ENCODE measurements at regions not wholly inside any gene's neighbourhood (a gene's known extent, or its start where the extent isn't known, plus 50 kb on each side); places are given as distances from the start of the nearest gene placed in this dataset.

DNA sequence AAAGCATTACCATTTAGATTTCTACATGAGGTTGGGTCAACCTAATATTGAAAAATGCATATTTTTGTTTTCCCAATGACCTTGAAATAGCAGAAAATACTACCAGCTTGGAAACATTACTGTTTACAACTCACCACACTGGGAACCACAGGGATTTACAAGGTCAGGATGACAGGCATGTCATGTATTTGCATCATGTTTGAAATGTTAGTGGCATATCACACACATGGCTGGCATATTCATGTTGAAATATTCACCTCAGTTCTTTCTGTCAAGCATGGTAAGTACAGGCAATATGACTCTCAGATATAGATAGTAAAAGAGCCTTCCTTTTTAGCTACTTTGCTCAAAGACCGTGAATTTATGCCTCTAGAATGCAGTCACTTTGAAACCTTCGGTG is 593.5 kb downstream of the NOVA1 start:
- no peak for TF ChIP-seq CTCF (IDR thresholded peaks at IDR 0.05; ENCODE audit: insufficient read depth, low read length, poor library complexity, severe bottlenecking)

DNA sequence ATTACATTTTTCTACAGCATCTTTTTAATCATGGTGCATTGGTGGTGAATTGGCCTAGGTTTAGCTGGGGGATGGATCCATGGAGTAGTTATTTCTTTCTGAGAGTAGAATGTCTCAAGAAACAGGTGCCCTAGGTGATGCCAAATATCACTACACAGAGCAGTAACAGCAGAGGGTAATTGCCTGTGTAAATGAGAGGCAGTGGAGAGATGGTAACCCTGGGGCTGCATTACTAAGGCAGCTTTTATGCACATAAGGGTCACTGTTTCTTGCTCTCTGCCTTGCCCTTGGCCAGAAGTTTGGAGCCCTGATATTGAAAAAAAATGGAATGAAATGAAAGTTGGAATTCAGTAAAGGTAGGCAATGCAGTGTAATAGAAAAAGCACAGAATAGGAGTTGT is 604.0 kb downstream of the NOVA1 start:
- no peak overlapping the region for H3K4me3 ChIP-seq (ENCODE audit: low read depth, low read length)
- no peaks in the 10 kb centered on the region for H3K36me3 ChIP-seq (ENCODE audit: control insufficient read depth, insufficient read depth, low read length)
- no peak for TF ChIP-seq CTCF (IDR thresholded peaks at IDR 0.05; ENCODE audit: insufficient read depth, low read length, poor library complexity, severe bottlenecking)

More for the DNA sequence above, 593.5 kb downstream of the NOVA1 start:
- no peaks in the 10 kb centered on the region for H3K36me3 ChIP-seq (ENCODE audit: control insufficient read depth, insufficient read depth, low read length)
- no peaks in the 10 kb centered on the region for H3K27me3 ChIP-seq (ENCODE audit: control insufficient read depth, insufficient read depth, low read length)
- DNase-seq (ENCODE audit: low read depth), result no peak
- H3K4me3 ChIP-seq (ENCODE audit: low read depth, low read length), result no peak overlapping the region

GRCh38 chr14:25988536-25988935 is 609.3 kb downstream of the NOVA1 start:
- H3K4me3 ChIP-seq (ENCODE audit: low read depth, low read length), result no peak overlapping the region
- H3K36me3 ChIP-seq (ENCODE audit: control insufficient read depth, insufficient read depth, low read length), result no peaks in the 10 kb centered on the region
- TF ChIP-seq CTCF (IDR thresholded peaks at IDR 0.05; ENCODE audit: insufficient read depth, low read length, poor library complexity, severe bottlenecking), result no peak
- DNase-seq (ENCODE audit: low read depth), result no peak
- H3K27me3 ChIP-seq (ENCODE audit: control insufficient read depth, insufficient read depth, low read length), result no peaks in the 10 kb centered on the region

More for the DNA sequence above, 604.0 kb downstream of the NOVA1 start:
- no peaks in the 10 kb centered on the region for H3K27me3 ChIP-seq (ENCODE audit: control insufficient read depth, insufficient read depth, low read length)
- DNase-seq (ENCODE audit: low read depth), result no peak

GRCh38 chr14:25955772-25956171 is 642.1 kb downstream of the NOVA1 start:
- H3K36me3 ChIP-seq (ENCODE audit: control insufficient read depth, insufficient read depth, low read length), result no peaks in the 10 kb centered on the region
- TF ChIP-seq CTCF (IDR thresholded peaks at IDR 0.05; ENCODE audit: insufficient read depth, low read length, poor library complexity, severe bottlenecking), result no peak
- H3K4me3 ChIP-seq (ENCODE audit: low read depth, low read length), result no peak overlapping the region
- no peak for DNase-seq (ENCODE audit: low read depth)
- no peaks in the 10 kb centered on the region for H3K27me3 ChIP-seq (ENCODE audit: control insufficient read depth, insufficient read depth, low read length)

DNA sequence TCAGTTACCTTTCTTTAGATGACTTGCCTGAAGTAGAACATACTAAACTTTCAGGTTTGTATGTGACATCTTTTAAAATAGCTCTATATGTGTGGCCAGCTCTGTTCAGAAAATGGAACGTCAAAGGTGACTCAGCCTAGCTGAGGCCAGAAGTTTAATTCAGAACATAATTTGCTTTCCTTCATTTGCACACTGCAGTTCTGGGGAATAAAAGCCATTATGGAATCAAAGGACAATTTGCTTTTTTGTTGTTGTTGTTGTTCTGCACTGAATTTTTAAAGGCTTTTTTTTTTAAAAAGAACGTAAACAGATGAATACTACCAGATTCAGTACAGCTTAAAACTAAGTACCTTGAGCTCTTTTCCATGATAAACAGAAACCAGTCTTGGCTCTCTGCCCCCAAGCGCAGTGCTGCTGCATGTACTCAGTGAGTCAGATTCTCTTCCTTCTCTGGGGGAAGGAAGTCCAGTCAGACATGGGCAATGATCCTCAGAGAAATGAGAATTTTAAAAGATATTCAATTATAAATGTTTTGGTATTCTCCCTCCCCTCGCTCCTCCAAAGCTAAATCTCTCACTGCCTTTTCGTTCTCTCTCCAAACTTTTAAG is 644.2 kb downstream of the NOVA1 start:
- Histone ChIP-seq H3K36me3 (ENCODE audit: control insufficient read depth, insufficient read depth, low read length) (no peaks in the 10 kb centered on the region), H3K27me3 (ENCODE audit: control insufficient read depth, insufficient read depth, low read length) (no peaks in the 10 kb centered on the region), H3K4me3 (ENCODE audit: low read depth, low read length) (no peak overlapping the region)
- no peak for TF ChIP-seq CTCF (IDR thresholded peaks at IDR 0.05; ENCODE audit: insufficient read depth, low read length, poor library complexity, severe bottlenecking)
- peak; percentile 1 for DNase-seq (ENCODE audit: low read depth)

- DNase-seq (ENCODE audit: low read depth), result no peak
- H3K27me3 ChIP-seq (ENCODE audit: control insufficient read depth, insufficient read depth, low read length), result no peaks in the 10 kb centered on the region
- H3K36me3 ChIP-seq (ENCODE audit: control insufficient read depth, insufficient read depth, low read length), result no peaks in the 10 kb centered on the region
- no peak for TF ChIP-seq CTCF (IDR thresholded peaks at IDR 0.05; ENCODE audit: insufficient read depth, low read length, poor library complexity, severe bottlenecking)
- no peak overlapping the region for H3K4me3 ChIP-seq (ENCODE audit: low read depth, low read length)
Observed at GRCh38 chr14:25945746-25946145, 652.1 kb downstream of the NOVA1 start.

All from kidney epithelial cell (primary cell).